Lung microvascular endothelial cell (primary cell): ENCODE measurements at regions not wholly inside any gene's neighbourhood (a gene's known extent, or its start where the extent isn't known, plus 50 kb on each side); places are given as distances from the start of the nearest gene placed in this dataset.

Source experiments
- DNase-seq, 2 donors: peaks; one replicate each; pipeline versions ENCODE4 v3.0.0 to v3.0.0-alpha.2; 2010; ENCODE audit warnings: low read depth in 2 of 2

GRCh38 chr15:66928784-66929183, 136.6 kb upstream of the SMAD3 start:
- DNase-seq = no peak

GRCh38 chr15:66929843-66930402, 135.5 kb upstream of the SMAD3 start:
- DNase-seq = no peak

- DNase-seq = peak; percentile 56 to 87
Observed at GRCh38 chr15:66931768-66932633, 133.4 kb upstream of the SMAD3 start.

GRCh38 chr15:66932634-66933024, 132.8 kb upstream of the SMAD3 start:
- no peak for DNase-seq

- DNase-seq = no peak
Observed at GRCh38 chr15:66933932-66934867, 131.2 kb upstream of the SMAD3 start.

- DNase-seq = no peak
Observed at GRCh38 chr15:66934868-66935520, 130.4 kb upstream of the SMAD3 start.

- no peak for DNase-seq
Observed at GRCh38 chr15:66935688-66936087, 129.7 kb upstream of the SMAD3 start.

- DNase-seq = peak; percentile 41 to 42
Observed at GRCh38 chr15:66936109-66936860, 129.1 kb upstream of the SMAD3 start.

- DNase-seq = no peak
Observed at GRCh38 chr15:66936861-66937582, 128.4 kb upstream of the SMAD3 start.

GRCh38 chr15:66937588-66937987, 127.8 kb upstream of the SMAD3 start:
- DNase-seq = no peak

GRCh38 chr15:66938114-66938830, 127.1 kb upstream of the SMAD3 start:
- no peak for DNase-seq

GRCh38 chr15:66939016-66939415, 126.4 kb upstream of the SMAD3 start:
- no peak for DNase-seq

GRCh38 chr15:66939451-66940023, 125.9 kb upstream of the SMAD3 start:
- DNase-seq = no peak

- DNase-seq = peak in 1 of 2 donors; percentile 56
Observed at GRCh38 chr15:66940368-66940767, 125.0 kb upstream of the SMAD3 start.

GRCh38 chr15:66941108-66941711, 124.2 kb upstream of the SMAD3 start:
- no peak for DNase-seq

GRCh38 chr15:66941791-66942190, 123.6 kb upstream of the SMAD3 start:
- DNase-seq = no peak

GRCh38 chr15:66942649-66943390, 122.6 kb upstream of the SMAD3 start:
- no peak for DNase-seq
